ENCODE measurements at regions not wholly inside any gene's neighbourhood (a gene's known extent, or its start where the extent isn't known, plus 50 kb on each side); places are given as distances from the start of the nearest gene placed in this dataset.

DNA sequence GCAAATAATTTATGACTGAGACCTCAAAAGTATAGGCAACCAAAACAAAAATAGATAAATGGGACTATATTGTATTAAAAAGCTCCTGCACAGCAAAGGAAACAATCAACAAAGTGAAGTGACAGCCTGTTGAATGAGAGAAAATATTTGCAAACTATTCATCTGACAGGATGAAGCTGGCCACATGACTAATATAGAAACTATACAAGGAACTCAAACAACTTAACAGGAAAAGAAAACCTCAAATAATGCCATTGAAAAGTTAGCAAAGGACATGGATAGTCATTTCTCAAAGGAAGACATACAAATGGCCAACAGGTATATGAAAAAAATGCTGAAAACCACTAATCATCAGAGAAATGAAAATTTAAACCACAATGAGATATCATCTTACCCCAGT, 245.1 kb downstream of the STK31 start:
- Histone ChIP-seq H3K4me3 (replicated peaks; ENCODE audit: low read depth, low read length) (no peak overlapping the region), H3K36me3 (ENCODE audit: control insufficient read depth, insufficient read depth, low read length) (no peaks in the 10 kb centered on the region), H3K27me3 (replicated peaks; ENCODE audit: control insufficient read depth, insufficient read depth, low read length) (no peaks in the 10 kb centered on the region)
- no peak for DNase-seq (ENCODE audit: extremely low read depth, insufficient read length)
- TF ChIP-seq, protein P1, sequence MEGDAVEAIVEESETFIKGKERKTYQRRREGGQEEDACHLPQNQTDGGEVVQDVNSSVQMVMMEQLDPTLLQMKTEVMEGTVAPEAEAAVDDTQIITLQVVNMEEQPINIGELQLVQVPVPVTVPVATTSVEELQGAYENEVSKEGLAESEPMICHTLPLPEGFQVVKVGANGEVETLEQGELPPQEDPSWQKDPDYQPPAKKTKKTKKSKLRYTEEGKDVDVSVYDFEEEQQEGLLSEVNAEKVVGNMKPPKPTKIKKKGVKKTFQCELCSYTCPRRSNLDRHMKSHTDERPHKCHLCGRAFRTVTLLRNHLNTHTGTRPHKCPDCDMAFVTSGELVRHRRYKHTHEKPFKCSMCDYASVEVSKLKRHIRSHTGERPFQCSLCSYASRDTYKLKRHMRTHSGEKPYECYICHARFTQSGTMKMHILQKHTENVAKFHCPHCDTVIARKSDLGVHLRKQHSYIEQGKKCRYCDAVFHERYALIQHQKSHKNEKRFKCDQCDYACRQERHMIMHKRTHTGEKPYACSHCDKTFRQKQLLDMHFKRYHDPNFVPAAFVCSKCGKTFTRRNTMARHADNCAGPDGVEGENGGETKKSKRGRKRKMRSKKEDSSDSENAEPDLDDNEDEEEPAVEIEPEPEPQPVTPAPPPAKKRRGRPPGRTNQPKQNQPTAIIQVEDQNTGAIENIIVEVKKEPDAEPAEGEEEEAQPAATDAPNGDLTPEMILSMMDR (IDR thresholded peaks at IDR 0.05; ENCODE audit: insufficient read depth, low read length, poor library complexity, severe bottlenecking) = no peak

DNA sequence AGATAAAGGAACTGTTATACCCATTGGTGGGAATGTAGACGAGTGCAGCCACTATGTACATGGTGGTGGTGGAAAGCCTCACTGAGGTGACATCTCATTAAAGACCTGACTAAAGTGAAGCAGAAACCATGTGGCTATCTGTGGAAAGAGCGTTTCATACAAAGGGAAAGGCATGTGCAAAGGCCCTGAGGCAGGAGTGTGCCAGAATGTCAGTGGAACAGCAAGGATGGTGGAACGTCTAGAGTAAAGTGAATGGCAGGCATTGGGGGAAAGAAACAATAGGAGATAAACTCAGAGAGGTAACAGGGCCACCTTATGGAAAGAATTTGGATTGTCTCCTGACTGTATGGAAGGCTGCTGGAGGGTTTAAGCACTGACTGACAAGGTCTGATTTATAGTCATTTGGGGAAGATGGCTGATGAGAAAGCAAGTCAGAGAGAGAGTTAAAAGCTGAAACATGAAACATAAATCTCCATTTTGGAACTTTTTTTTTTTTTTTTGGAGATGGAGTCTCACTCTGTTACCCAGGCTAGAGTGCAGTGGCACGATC, 245.7 kb downstream of the STK31 start:
- H3K36me3 ChIP-seq (ENCODE audit: control insufficient read depth, insufficient read depth, low read length) = no peaks in the 10 kb centered on the region
- TF ChIP-seq, protein P1 (IDR thresholded peaks at IDR 0.05; ENCODE audit: insufficient read depth, low read length, poor library complexity, severe bottlenecking) = no peak
- H3K4me3 ChIP-seq (replicated peaks; ENCODE audit: low read depth, low read length) = no peak overlapping the region
- no peak for DNase-seq (ENCODE audit: extremely low read depth, insufficient read length)
- no peaks in the 10 kb centered on the region for H3K27me3 ChIP-seq (replicated peaks; ENCODE audit: control insufficient read depth, insufficient read depth, low read length)

DNA sequence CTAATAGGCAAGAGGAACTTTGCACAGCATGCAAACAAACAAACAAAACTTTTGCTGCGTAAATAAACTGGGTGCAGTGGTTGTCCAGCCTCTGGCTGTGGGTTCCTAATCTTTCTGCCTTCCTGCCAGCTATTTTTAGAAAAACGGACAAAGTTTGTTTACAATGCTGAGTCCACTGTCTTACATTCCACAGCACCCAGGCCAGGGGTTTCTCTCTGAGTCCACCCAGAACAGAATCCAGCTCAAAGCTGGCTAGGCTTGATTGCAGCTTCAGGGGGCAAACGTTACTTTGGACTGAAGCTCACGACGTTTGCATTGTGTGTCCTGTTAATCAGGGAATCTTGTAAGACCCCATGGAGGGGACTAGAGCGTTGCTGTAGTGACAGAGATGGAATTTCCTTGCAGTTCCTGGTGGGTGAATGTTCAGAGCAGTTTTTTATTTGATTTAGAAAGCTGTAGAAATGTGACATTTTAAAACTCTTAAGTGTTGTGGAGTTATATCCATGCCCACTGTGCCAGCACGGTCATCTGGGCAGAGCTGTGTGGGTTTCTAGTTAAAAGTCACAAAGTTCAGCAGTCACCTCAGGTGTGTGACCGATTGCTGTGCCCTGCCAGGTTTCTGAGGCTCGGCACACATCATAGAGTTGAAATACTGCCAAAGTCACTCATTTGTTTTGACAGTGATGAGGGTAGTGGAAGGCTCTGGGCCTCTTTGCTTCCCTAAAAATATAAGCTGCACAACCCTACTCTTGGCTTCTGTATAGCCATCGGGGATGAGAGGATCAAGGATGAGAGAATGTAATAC, 247.0 kb downstream of the STK31 start:
- Histone ChIP-seq H3K27me3 (replicated peaks; ENCODE audit: control insufficient read depth, insufficient read depth, low read length) (peaks cover 2% of the 10 kb centered on the region; the same call in 1 of the 2 replicates), H3K4me3 (replicated peaks; ENCODE audit: low read depth, low read length) (no peak overlapping the region), H3K36me3 (ENCODE audit: control insufficient read depth, insufficient read depth, low read length) (no peaks in the 10 kb centered on the region)
- no peak for DNase-seq (ENCODE audit: extremely low read depth, insufficient read length)
- TF ChIP-seq, protein P1 (IDR thresholded peaks at IDR 0.05; ENCODE audit: insufficient read depth, low read length, poor library complexity, severe bottlenecking) = no peak

DNA sequence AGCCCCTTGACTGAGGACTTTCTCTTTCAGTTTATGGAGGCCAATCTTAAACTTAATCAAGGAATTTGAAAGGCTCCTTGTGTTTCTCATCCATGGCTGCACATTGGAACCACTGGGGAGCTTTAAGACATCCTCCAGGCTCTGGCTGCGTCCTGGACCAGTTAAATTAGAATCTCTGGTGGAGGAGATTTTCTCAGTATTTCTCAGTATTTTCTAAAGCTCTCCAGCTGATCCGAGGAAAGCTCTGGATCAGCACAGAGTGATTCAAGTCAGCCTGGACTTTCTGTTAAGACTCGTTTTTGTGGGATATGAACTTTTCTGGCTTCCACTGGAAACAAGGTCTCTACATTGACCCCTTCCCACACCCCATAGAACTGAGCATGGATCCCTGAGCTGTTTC, 249.8 kb downstream of the STK31 start:
- no peak for DNase-seq (ENCODE audit: extremely low read depth, insufficient read length)
- no peak overlapping the region for H3K4me3 ChIP-seq (replicated peaks; ENCODE audit: low read depth, low read length)
- peaks cover 2% of the 10 kb centered on the region; the same call in 1 of the 2 replicates for H3K27me3 ChIP-seq (replicated peaks; ENCODE audit: control insufficient read depth, insufficient read depth, low read length)
- no peaks in the 10 kb centered on the region for H3K36me3 ChIP-seq (ENCODE audit: control insufficient read depth, insufficient read depth, low read length)
- TF ChIP-seq, protein P1 (IDR thresholded peaks at IDR 0.05; ENCODE audit: insufficient read depth, low read length, poor library complexity, severe bottlenecking) = no peak

DNA sequence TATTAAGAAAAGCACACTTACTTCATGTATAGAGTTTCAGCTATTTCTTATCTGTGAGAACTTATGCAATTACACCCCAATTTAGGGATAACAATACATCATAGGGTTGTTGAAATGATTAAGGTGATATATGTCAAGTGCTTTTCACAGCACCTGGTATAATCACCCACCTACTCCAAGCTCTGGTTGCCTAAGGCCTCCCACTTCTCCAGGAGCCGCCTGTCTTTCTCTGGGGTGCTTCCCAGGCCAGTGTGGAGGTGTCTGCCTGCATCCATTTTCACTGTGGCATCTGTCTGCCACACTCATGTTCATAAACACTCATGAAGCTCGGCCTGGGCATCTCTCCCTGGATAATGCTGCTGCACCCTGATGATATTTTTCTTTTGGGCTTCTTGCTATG, 250.3 kb downstream of the STK31 start:
- Histone ChIP-seq H3K36me3 (ENCODE audit: control insufficient read depth, insufficient read depth, low read length) (no peaks in the 10 kb centered on the region), H3K4me3 (replicated peaks; ENCODE audit: low read depth, low read length) (no peak overlapping the region), H3K27me3 (replicated peaks; ENCODE audit: control insufficient read depth, insufficient read depth, low read length) (peaks cover 2% of the 10 kb centered on the region; the same call in 1 of the 2 replicates)
- TF ChIP-seq, protein P1 (IDR thresholded peaks at IDR 0.05; ENCODE audit: insufficient read depth, low read length, poor library complexity, severe bottlenecking) = no peak
- DNase-seq (ENCODE audit: extremely low read depth, insufficient read length) = no peak

All from GM06990 (cell line).